ENCODE measurements at regions not wholly inside any gene's neighbourhood (a gene's known extent, or its start where the extent isn't known, plus 50 kb on each side); places are given as distances from the start of the nearest gene placed in this dataset.
"Not testable (repeated sequence)": the region's sequence is repeated elsewhere in the genome, so short reads cannot be mapped to it uniquely, and the experiment has no call there.

GRCh38 chr7:82599895-82600294, 156.3 kb upstream of the CACNA2D1 start:
- ChIA-PET CTCF (no interaction called here), POLR2A (no interaction called here)
- Histone ChIP-seq H3K36me3 (ENCODE audit: control insufficient read depth, insufficient read depth, low read length) (no peaks in the 10 kb centered on the region), H3K9me3 (no peaks in the 10 kb centered on the region), H3K4me3 (ENCODE audit: low read depth, low read length) (no peak overlapping the region), H3K27me3 (replicated peaks; ENCODE audit: control insufficient read depth, insufficient read depth, low read length) (no peaks in the 10 kb centered on the region), H3K4me1 (no peaks in the 10 kb centered on the region)
- no peaks in the 10 kb centered on the region for H3K9me3 Mint-ChIP-seq (ENCODE audit: unreplicated experiment)
- no peak for DNase-seq
- intact Hi-C loops (cut with micrococcal nuclease; ENCODE audit: unreplicated experiment): no loop called here
- H3K36me3 Mint-ChIP-seq (ENCODE audit: insufficient read depth, unreplicated experiment): no peaks in the 10 kb centered on the region
- no peak overlapping the region for H3K27ac Mint-ChIP-seq (ENCODE audit: unreplicated experiment)
- H3K27me3 Mint-ChIP-seq (ENCODE audit: insufficient read depth, unreplicated experiment): peaks cover 3% of the 10 kb centered on the region
- H3K4me1 Mint-ChIP-seq (ENCODE audit: low read depth, unreplicated experiment): no peaks in the 10 kb centered on the region
- BruUV-seq (replicated peaks): no TSS peak
- no peak overlapping the region for H3K4me3 Mint-ChIP-seq (ENCODE audit: unreplicated experiment)
- no peak for TF ChIP-seq CTCF (IDR thresholded peaks at IDR 0.05; ENCODE audit: insufficient read depth in 1 of 2, low read depth in 1 of 2, low read length in 1 of 2, severe bottlenecking in 1 of 2, unreplicated experiment in 1 of 2)

GRCh38 chr7:82598958-82599357, 155.4 kb upstream of the CACNA2D1 start:
- CTCF ChIA-PET: no interaction called here
- Mint-ChIP-seq H3K4me1 (ENCODE audit: low read depth, unreplicated experiment) (no peaks in the 10 kb centered on the region), H3K4me3 (ENCODE audit: unreplicated experiment) (no peak overlapping the region), H3K27me3 (ENCODE audit: insufficient read depth, unreplicated experiment) (peaks cover 3% of the 10 kb centered on the region), H3K9me3 (ENCODE audit: unreplicated experiment) (no peaks in the 10 kb centered on the region), H3K27ac (ENCODE audit: unreplicated experiment) (no peak overlapping the region), H3K36me3 (ENCODE audit: insufficient read depth, unreplicated experiment) (no peaks in the 10 kb centered on the region)
- POLR2A ChIA-PET: no interaction called here
- Histone ChIP-seq H3K4me1 (no peaks in the 10 kb centered on the region), H3K27me3 (replicated peaks; ENCODE audit: control insufficient read depth, insufficient read depth, low read length) (no peaks in the 10 kb centered on the region), H3K36me3 (ENCODE audit: control insufficient read depth, insufficient read depth, low read length) (no peaks in the 10 kb centered on the region), H3K9me3 (no peaks in the 10 kb centered on the region), H3K4me3 (ENCODE audit: low read depth, low read length) (no peak overlapping the region)
- BruUV-seq (replicated peaks): no TSS peak
- DNase-seq: no peak
- no peak for TF ChIP-seq CTCF (IDR thresholded peaks at IDR 0.05; ENCODE audit: insufficient read depth in 1 of 2, low read depth in 1 of 2, low read length in 1 of 2, severe bottlenecking in 1 of 2, unreplicated experiment in 1 of 2)
- intact Hi-C loops (cut with micrococcal nuclease; ENCODE audit: unreplicated experiment): no loop called here

GRCh38 chr7:82595795-82596194, 152.2 kb upstream of the CACNA2D1 start:
- H3K9me3 Mint-ChIP-seq (ENCODE audit: unreplicated experiment); DNase-seq; H3K27ac Mint-ChIP-seq (ENCODE audit: unreplicated experiment); POLR2A ChIA-PET; H3K27me3 Mint-ChIP-seq (ENCODE audit: insufficient read depth, unreplicated experiment); H3K4me1 ChIP-seq; H3K4me3 Mint-ChIP-seq (ENCODE audit: unreplicated experiment); H3K36me3 Mint-ChIP-seq (ENCODE audit: insufficient read depth, unreplicated experiment); BruUV-seq (replicated peaks); H3K4me1 Mint-ChIP-seq (ENCODE audit: low read depth, unreplicated experiment); H3K27me3 ChIP-seq (replicated peaks; ENCODE audit: control insufficient read depth, insufficient read depth, low read length); H3K9me3 ChIP-seq; CTCF ChIA-PET; H3K36me3 ChIP-seq (ENCODE audit: control insufficient read depth, insufficient read depth, low read length); H3K4me3 ChIP-seq (ENCODE audit: low read depth, low read length); intact Hi-C loops (cut with micrococcal nuclease; ENCODE audit: unreplicated experiment): not testable (repeated sequence)

- ChIA-PET POLR2A (no interaction called here), CTCF (no interaction called here)
- H3K4me1 Mint-ChIP-seq (ENCODE audit: low read depth, unreplicated experiment): no peaks in the 10 kb centered on the region
- no peak for DNase-seq
- H3K4me3 Mint-ChIP-seq (ENCODE audit: unreplicated experiment): no peak overlapping the region
- Histone ChIP-seq H3K36me3 (ENCODE audit: control insufficient read depth, insufficient read depth, low read length) (no peaks in the 10 kb centered on the region), H3K27me3 (replicated peaks; ENCODE audit: control insufficient read depth, insufficient read depth, low read length) (no peaks in the 10 kb centered on the region), H3K9me3 (no peaks in the 10 kb centered on the region), H3K4me3 (ENCODE audit: low read depth, low read length) (no peak overlapping the region), H3K4me1 (no peaks in the 10 kb centered on the region)
- intact Hi-C loops (cut with micrococcal nuclease; ENCODE audit: unreplicated experiment): no loop called here
- no peaks in the 10 kb centered on the region for H3K36me3 Mint-ChIP-seq (ENCODE audit: insufficient read depth, unreplicated experiment)
- no peak for TF ChIP-seq CTCF (IDR thresholded peaks at IDR 0.05; ENCODE audit: insufficient read depth in 1 of 2, low read depth in 1 of 2, low read length in 1 of 2, severe bottlenecking in 1 of 2, unreplicated experiment in 1 of 2)
- H3K9me3 Mint-ChIP-seq (ENCODE audit: unreplicated experiment): no peaks in the 10 kb centered on the region
- BruUV-seq (replicated peaks): no TSS peak
- H3K27ac Mint-ChIP-seq (ENCODE audit: unreplicated experiment): no peak overlapping the region
- H3K27me3 Mint-ChIP-seq (ENCODE audit: insufficient read depth, unreplicated experiment): peaks cover 7% of the 10 kb centered on the region
Observed at GRCh38 chr7:82595176-82595575, 151.6 kb upstream of the CACNA2D1 start.

Data from Caco-2 (cell line).